DND-41 (cell line): ENCODE measurements at regions not wholly inside any gene's neighbourhood (a gene's known extent, or its start where the extent isn't known, plus 50 kb on each side); places are given as distances from the start of the nearest gene placed in this dataset.

ENCODE experiments used
- ATAC-seq: fragments of 200-7000 bp; cut with Tn5 transposase; 3 replicates; pipeline ENCODE4 v1.9.1; 2021; ENCODE audit warnings: low read depth; ENCODE audit not compliant: insufficient read depth
- DNase-seq: peaks from one replicate; pipeline ENCODE4 v3.0.0-alpha.2; 2020
- H2AFZ ChIP-seq: 2 replicates; pipeline ENCODE4 v1.6.0; 2012; ENCODE audit warnings: low read depth, low read length
- H3K27ac ChIP-seq: 2 replicates; pipeline ENCODE4 v1.5.1; 2012; ENCODE audit warnings: low read length, inconsistent platforms
- H3K27me3 ChIP-seq: fragments of 200-600 bp; sonication (generic); 2 replicates; pipeline ENCODE4 v1.6.0; 2012; ENCODE audit warnings: low read length, mild to moderate bottlenecking, inconsistent platforms; ENCODE audit not compliant: insufficient read depth, poor library complexity
- H3K36me3 ChIP-seq: 2 replicates; pipeline ENCODE4 v1.5.1; 2012; ENCODE audit warnings: low read length, inconsistent platforms; ENCODE audit not compliant: insufficient read depth
- H3K4me1 ChIP-seq: 2 replicates; pipeline ENCODE4 v1.5.1; 2012; ENCODE audit warnings: mild to moderate bottlenecking, low read length; ENCODE audit not compliant: insufficient read depth
- H3K4me2 ChIP-seq: 2 replicates; pipeline ENCODE4 v1.6.0; 2012; ENCODE audit warnings: mild to moderate bottlenecking, moderate library complexity, low read length, inconsistent platforms; ENCODE audit not compliant: insufficient read depth
- H3K4me3 ChIP-seq, 2 experiments: fragments of 200-600 bp in 1 of 2; shearing (Covaris generic) in 1 of 2; 2 replicates each; pipeline ENCODE4 v1.5.1; 2012 to 2016; ENCODE audit warnings: inconsistent platforms in 2 of 2, low read length in 2 of 2, mild to moderate bottlenecking in 2 of 2, low read depth in 1 of 2, moderate library complexity in 1 of 2
- H3K79me2 ChIP-seq: 2 replicates; pipeline ENCODE4 v1.6.0; 2012; ENCODE audit warnings: low read length, inconsistent platforms; ENCODE audit not compliant: insufficient read depth
- H3K9ac ChIP-seq: 2 replicates; pipeline ENCODE4 v1.6.0; 2012; ENCODE audit warnings: low read depth, mild to moderate bottlenecking, inconsistent platforms, low read length, moderate library complexity
- H3K9me3 ChIP-seq: 2 replicates; pipeline ENCODE4 v1.5.1; 2012; ENCODE audit warnings: low read length, moderate library complexity, mild to moderate bottlenecking, inconsistent platforms; ENCODE audit not compliant: insufficient read depth, severe bottlenecking
- H4K20me1 ChIP-seq: 2 replicates; pipeline ENCODE4 v1.6.0; 2012; ENCODE audit warnings: low read length; ENCODE audit not compliant: insufficient read depth
- EZH2 ChIP-seq: IDR thresholded peaks from 3 replicates; pipeline ENCODE4 v1.6.1; 2012; ENCODE audit warnings: borderline replicate concordance, low read depth, mild to moderate bottlenecking, moderate library complexity, low read length, inconsistent platforms; ENCODE audit not compliant: severe bottlenecking
- TF ChIP-seq, protein P1 (sequence below): IDR thresholded peaks from 2 replicates; pipeline ENCODE4 v1.5.1; 2012; ENCODE audit warnings: borderline replicate concordance, low read length, moderate library complexity, mild to moderate bottlenecking; ENCODE audit not compliant: poor library complexity, severe bottlenecking; ENCODE audit errors: extremely low read depth

DNA sequence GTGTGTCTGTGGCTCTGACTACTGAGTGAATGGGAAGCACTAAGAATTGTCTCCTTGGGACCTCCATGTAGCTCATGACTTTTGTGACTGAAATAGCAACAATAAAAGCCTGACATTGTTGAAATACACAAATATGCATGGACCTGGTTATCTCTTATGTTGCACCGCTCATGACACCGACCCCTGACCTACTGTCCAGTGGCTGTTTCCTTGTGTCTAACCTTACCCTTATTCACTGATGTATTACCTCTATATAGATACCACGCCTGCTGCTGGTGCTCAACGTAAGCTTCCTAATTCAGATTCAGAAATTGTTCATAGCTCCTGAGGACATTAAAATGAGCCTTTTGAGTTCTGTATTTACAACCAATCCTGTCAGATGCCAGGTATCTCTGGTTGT, 243.4 kb upstream of the SEMA3C start:
- ATAC-seq (no peak), DNase-seq (no peak)
- Histone ChIP-seq H4K20me1 (no peaks in the 10 kb centered on the region), H3K4me2 (no peak overlapping the region), H3K79me2 (no peaks in the 10 kb centered on the region), H3K27ac (no peak overlapping the region), H3K27me3 (no peaks in the 10 kb centered on the region), H3K9me3 (no peaks in the 10 kb centered on the region), H3K9ac (no peak overlapping the region), H3K36me3 (no peaks in the 10 kb centered on the region), H3K4me3 (no peak overlapping the region), H2AFZ (no peak overlapping the region), H3K4me1 (no peaks in the 10 kb centered on the region)
- TF ChIP-seq EZH2 = no peak
- TF ChIP-seq, protein P1, sequence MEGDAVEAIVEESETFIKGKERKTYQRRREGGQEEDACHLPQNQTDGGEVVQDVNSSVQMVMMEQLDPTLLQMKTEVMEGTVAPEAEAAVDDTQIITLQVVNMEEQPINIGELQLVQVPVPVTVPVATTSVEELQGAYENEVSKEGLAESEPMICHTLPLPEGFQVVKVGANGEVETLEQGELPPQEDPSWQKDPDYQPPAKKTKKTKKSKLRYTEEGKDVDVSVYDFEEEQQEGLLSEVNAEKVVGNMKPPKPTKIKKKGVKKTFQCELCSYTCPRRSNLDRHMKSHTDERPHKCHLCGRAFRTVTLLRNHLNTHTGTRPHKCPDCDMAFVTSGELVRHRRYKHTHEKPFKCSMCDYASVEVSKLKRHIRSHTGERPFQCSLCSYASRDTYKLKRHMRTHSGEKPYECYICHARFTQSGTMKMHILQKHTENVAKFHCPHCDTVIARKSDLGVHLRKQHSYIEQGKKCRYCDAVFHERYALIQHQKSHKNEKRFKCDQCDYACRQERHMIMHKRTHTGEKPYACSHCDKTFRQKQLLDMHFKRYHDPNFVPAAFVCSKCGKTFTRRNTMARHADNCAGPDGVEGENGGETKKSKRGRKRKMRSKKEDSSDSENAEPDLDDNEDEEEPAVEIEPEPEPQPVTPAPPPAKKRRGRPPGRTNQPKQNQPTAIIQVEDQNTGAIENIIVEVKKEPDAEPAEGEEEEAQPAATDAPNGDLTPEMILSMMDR = no peak

DNA sequence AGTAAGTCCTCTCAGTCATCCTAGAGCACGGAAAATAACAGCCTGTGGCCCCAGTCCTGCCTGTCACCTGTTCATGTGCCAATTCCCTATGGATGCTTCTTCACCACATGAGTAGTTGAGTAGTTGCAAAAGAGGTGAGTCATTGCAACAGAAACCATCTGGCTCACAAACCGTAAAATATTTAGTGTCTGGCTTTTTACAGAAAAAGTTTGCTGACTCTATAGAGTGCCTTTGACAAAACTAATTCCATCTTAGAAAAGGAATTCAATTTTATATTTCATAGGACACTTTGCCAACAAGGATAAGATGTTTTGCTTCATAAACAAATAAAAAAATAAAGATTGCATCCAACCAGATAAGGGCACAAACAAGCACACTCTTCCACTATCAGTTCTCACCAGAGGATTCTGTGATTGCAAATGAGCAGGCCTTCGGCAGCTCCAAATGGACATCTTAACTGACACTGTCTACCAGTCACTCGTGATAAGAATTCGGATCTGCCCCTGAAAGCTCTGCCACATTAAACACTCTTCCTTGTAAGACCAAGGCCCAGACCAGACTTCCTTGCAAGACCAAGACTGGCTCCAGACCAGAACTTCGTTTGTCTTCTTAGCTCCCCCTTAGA, 242.7 kb upstream of the SEMA3C start:
- DNase-seq = no peak
- no peaks in the 10 kb centered on the region for H3K36me3 ChIP-seq

DNA sequence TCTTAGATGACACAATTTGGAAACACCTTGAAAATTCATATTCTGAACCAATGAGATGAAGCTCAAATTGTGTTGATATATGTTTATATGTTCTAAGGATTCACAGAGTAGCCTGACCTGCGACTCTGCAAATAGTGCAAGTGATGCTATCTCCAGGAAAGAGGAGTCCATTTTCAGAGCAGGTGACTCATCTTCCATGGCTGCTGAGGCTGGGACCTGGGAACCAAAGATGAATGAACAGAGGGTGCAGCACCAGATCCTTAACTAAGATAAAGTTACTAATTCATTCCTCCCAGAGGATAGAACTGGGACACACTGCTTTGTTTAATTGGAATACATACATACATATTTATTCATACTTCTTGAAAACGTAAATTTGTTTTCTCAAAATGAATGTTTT, 240.6 kb upstream of the SEMA3C start:
- no peak overlapping the region for H3K27ac ChIP-seq

More for the DNA sequence above, 242.7 kb upstream of the SEMA3C start:
- Histone ChIP-seq H4K20me1 (no peaks in the 10 kb centered on the region), H3K4me3 (no peak overlapping the region), H3K4me2 (no peak overlapping the region), H3K9ac (no peak overlapping the region), H2AFZ (no peak overlapping the region), H3K9me3 (no peaks in the 10 kb centered on the region), H3K27ac (no peak overlapping the region), H3K79me2 (no peaks in the 10 kb centered on the region), H3K27me3 (no peaks in the 10 kb centered on the region), H3K4me1 (no peaks in the 10 kb centered on the region)
- no peak for ATAC-seq
- TF ChIP-seq EZH2 = no peak
- TF ChIP-seq, protein P1 = no peak

More for the DNA sequence above, 240.6 kb upstream of the SEMA3C start:
- H3K27me3 ChIP-seq = no peaks in the 10 kb centered on the region
- DNase-seq = no peak
- H2AFZ ChIP-seq = no peak overlapping the region
- H3K9me3 ChIP-seq = no peaks in the 10 kb centered on the region
- no peak overlapping the region for H3K4me2 ChIP-seq
- H3K4me3 ChIP-seq = no peak overlapping the region
- H3K9ac ChIP-seq = no peak overlapping the region
- no peaks in the 10 kb centered on the region for H3K4me1 ChIP-seq
- H3K36me3 ChIP-seq = no peaks in the 10 kb centered on the region
- no peaks in the 10 kb centered on the region for H4K20me1 ChIP-seq
- ATAC-seq = no peak
- no peak for TF ChIP-seq EZH2
- TF ChIP-seq, protein P1 = no peak
- no peaks in the 10 kb centered on the region for H3K79me2 ChIP-seq
